ENCODE measurements at regions not wholly inside any gene's neighbourhood (a gene's known extent, or its start where the extent isn't known, plus 50 kb on each side); places are given as distances from the start of the nearest gene placed in this dataset.

GRCh38 chr17:73744411-73744810 is 100.2 kb upstream of the SDK2 start:
- H3K27me3 ChIP-seq (replicated peaks in 1 of 4; ENCODE audit: control insufficient read depth in 3 of 4, extremely low read depth in 1 of 4, insufficient read depth in 3 of 4, low read length in 3 of 4): no peaks in the 10 kb centered on the region
- TF ChIP-seq TAF1 (IDR thresholded peaks at IDR 0.05; ENCODE audit: low read depth, low read length) (no peak), CTCF (IDR thresholded peaks at IDR 0.05; ENCODE audit: control extremely low read depth in 1 of 3, insufficient read depth in 1 of 3, low read depth in 1 of 3, low read length in 3 of 3) (no peak), ZNF274 (IDR thresholded peaks at IDR 0.05; ENCODE audit: borderline replicate concordance, extremely low read depth, low read length) (no peak), RBBP5 (IDR thresholded peaks at IDR 0.05; ENCODE audit: borderline replicate concordance, low read depth, low read length) (no peak), KDM4A (IDR thresholded peaks at IDR 0.05; ENCODE audit: low read depth, low read length, severe bottlenecking) (no peak), E2F6 (IDR thresholded peaks at IDR 0.05) (no peak), EGR1 (IDR thresholded peaks at IDR 0.05; ENCODE audit: borderline replicate concordance, low read depth, low read length) (no peak), GABPA (IDR thresholded peaks at IDR 0.05; ENCODE audit: borderline replicate concordance, insufficient read depth, low read length) (no peak), FOSL1 (IDR thresholded peaks at IDR 0.05; ENCODE audit: insufficient read depth, low read depth, low read length) (no peak), JUND (IDR thresholded peaks at IDR 0.05; ENCODE audit: low read length) (no peak), KDM1A (IDR thresholded peaks at IDR 0.05; ENCODE audit: borderline replicate concordance, low read length) (no peak)

More at GRCh38 chr17:73744411-73744810, 100.2 kb upstream of the SDK2 start:
- no peak overlapping the region for H3K4ac ChIP-seq (replicated peaks; ENCODE audit: insufficient read length, low read depth, low read length)
- H3K36me3 ChIP-seq (ENCODE audit: control insufficient read depth in 2 of 4, insufficient read depth in 4 of 4, low read length in 3 of 4): no peaks in the 10 kb centered on the region
- no peak overlapping the region for H3K23ac ChIP-seq (ENCODE audit: insufficient read length)
- H2BK20ac ChIP-seq (ENCODE audit: low read length): no peak overlapping the region
- peaks cover 0 to 3% (median 0%) of the 10 kb centered on the region in 4 experiments; a peak in 1 of 7 replicates for H3K4me1 ChIP-seq (replicated peaks in 1 of 4; ENCODE audit: control insufficient read depth in 3 of 4, insufficient read depth in 4 of 4, low read length in 3 of 4)
- no peaks in the 10 kb centered on the region for H4K20me1 ChIP-seq (replicated peaks in 1 of 2; ENCODE audit: control insufficient read depth in 1 of 2, insufficient read depth in 2 of 2, low read length in 2 of 2)
- no peak overlapping the region for H3K9ac ChIP-seq (replicated peaks in 1 of 4; ENCODE audit: extremely low read depth in 1 of 4, low read depth in 3 of 4, low read length in 3 of 4)
- no peak overlapping the region for H3K14ac ChIP-seq (ENCODE audit: insufficient read length)
- no peak overlapping the region for H2AK5ac ChIP-seq (ENCODE audit: low read depth, low read length)
- H4K8ac ChIP-seq (ENCODE audit: extremely low read depth, insufficient read depth, low read length): no peak overlapping the region
- ChIA-PET POLR2A (ENCODE audit: partially characterized antibody) (interaction anchor here (0.6 kb wide), 2 partner anchors 131 to 154 kb away, joined by 3 read pairs; no protein-coding TSS in a partner anchor), CTCF (ENCODE audit: partially characterized antibody) (interaction anchor here (0.8 kb wide), 1 partner anchor 76 kb away, joined by 3 read pairs; no protein-coding TSS in a partner anchor)
- no peak overlapping the region for H4K91ac ChIP-seq (replicated peaks; ENCODE audit: insufficient read length, low read length)
- FAIRE-seq: no peak
- H3K4me3 ChIP-seq (ENCODE audit: extremely low read depth in 1 of 4, insufficient read depth in 2 of 4, low read depth in 3 of 4, low read length in 4 of 4): no peak overlapping the region
- no peak overlapping the region; the same call in 1 of the 2 replicates for H2BK12ac ChIP-seq (ENCODE audit: low read depth, low read length)
- no peak overlapping the region for H2BK120ac ChIP-seq (replicated peaks; ENCODE audit: low read depth, low read length)
- H3K23me2 ChIP-seq (ENCODE audit: low read depth, low read length): no peaks in the 10 kb centered on the region
- H4K5ac ChIP-seq (ENCODE audit: insufficient read length, low read depth, low read length): no peak overlapping the region
- DNase-seq (ENCODE audit: low read depth in 1 of 2, low spot score in 2 of 2): no peak
- no peaks in the 10 kb centered on the region for H3K79me2 ChIP-seq (ENCODE audit: control insufficient read depth in 1 of 2, insufficient read depth in 2 of 2, low read length in 2 of 2)
- no peak overlapping the region for H2BK15ac ChIP-seq (ENCODE audit: low read length)
- no peak overlapping the region for H2AFZ ChIP-seq (ENCODE audit: low read length)
- no peak overlapping the region for H3K4me2 ChIP-seq (ENCODE audit: insufficient read depth in 1 of 2, low read depth in 2 of 2, low read length in 2 of 2)
- H3K56ac ChIP-seq (replicated peaks; ENCODE audit: insufficient read length, low read depth, low read length): no peak overlapping the region
- H3K27ac ChIP-seq (ENCODE audit: low read depth, low read length): no peak overlapping the region
- no peaks in the 10 kb centered on the region; a peak in 1 of 4 replicates for H3K9me3 ChIP-seq (ENCODE audit: insufficient read depth in 2 of 2, low read depth in 1 of 2, low read length in 1 of 2)
- no peaks in the 10 kb centered on the region for H3K79me1 ChIP-seq (ENCODE audit: low read depth, low read length)
- H2BK5ac ChIP-seq (ENCODE audit: low read depth, low read length): no peak overlapping the region
- 59% methylated on average over 7 of the region's 7 CpGs; no CpG with 5 or more reads in 1 of the 2 experiments for WGBS, 2 experiments (ENCODE audit: extremely low coverage in 1 of 2, insufficient coverage in 1 of 2, insufficient read length in 1 of 2, insufficient replicate concordance in 2 of 2, low coverage in 1 of 2, low lambda C conversion rate in 2 of 2, missing lambda C conversion rate in 1 of 2)
- H3K18ac ChIP-seq (ENCODE audit: extremely low read depth, low read length): no peak overlapping the region
